ENCODE measurements at regions not wholly inside any gene's neighbourhood (a gene's known extent, or its start where the extent isn't known, plus 50 kb on each side); places are given as distances from the start of the nearest gene placed in this dataset.
A peak's percentile ranks its signal among the peaks of the same experiment; 100 is the strongest.

DNA sequence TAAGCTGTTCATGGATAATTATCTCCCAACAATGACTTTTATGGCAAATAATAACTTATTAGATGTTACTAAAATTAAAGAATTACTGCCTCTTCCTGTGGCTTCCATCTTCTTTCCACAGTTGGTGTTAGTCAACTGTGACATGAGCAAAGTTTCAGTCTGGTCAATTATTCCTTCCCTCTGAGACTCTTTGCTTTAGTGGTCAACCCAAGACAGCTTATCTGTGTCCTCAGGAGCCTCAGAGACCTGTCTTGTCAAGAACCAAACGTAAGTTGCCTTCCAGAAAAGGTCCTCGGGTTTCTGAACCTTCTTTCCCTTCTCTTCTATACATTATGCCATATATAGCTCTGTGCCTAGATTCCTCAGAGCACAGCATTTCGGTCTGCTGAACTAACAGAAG is 263.2 kb upstream of the ZP4 start:
- Histone ChIP-seq H3K4me1 (no peaks in the 10 kb centered on the region), H3K4me3 (ENCODE audit: low read depth, low read length) (no peak overlapping the region), H3K27me3 (peaks cover 6% of the 10 kb centered on the region; the same call in 1 of the 2 replicates), H3K36me3 (no peaks in the 10 kb centered on the region), H3K9me3 (no peaks in the 10 kb centered on the region)
- TF ChIP-seq, protein P1, sequence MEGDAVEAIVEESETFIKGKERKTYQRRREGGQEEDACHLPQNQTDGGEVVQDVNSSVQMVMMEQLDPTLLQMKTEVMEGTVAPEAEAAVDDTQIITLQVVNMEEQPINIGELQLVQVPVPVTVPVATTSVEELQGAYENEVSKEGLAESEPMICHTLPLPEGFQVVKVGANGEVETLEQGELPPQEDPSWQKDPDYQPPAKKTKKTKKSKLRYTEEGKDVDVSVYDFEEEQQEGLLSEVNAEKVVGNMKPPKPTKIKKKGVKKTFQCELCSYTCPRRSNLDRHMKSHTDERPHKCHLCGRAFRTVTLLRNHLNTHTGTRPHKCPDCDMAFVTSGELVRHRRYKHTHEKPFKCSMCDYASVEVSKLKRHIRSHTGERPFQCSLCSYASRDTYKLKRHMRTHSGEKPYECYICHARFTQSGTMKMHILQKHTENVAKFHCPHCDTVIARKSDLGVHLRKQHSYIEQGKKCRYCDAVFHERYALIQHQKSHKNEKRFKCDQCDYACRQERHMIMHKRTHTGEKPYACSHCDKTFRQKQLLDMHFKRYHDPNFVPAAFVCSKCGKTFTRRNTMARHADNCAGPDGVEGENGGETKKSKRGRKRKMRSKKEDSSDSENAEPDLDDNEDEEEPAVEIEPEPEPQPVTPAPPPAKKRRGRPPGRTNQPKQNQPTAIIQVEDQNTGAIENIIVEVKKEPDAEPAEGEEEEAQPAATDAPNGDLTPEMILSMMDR (IDR thresholded peaks at IDR 0.05; ENCODE audit: low read depth, low read length) = no peak
- DNase-seq = no peak

- Histone ChIP-seq H3K27me3 (peaks cover 6% of the 10 kb centered on the region; the same call in 1 of the 2 replicates), H3K4me1 (no peaks in the 10 kb centered on the region), H3K9me3 (no peaks in the 10 kb centered on the region), H3K4me3 (ENCODE audit: low read depth, low read length) (no peak overlapping the region), H3K36me3 (no peaks in the 10 kb centered on the region)
- TF ChIP-seq, protein P1 (IDR thresholded peaks at IDR 0.05; ENCODE audit: low read depth, low read length) = no peak
- no peak for DNase-seq
Observed at GRCh38 chr1:238153253-238153652, 262.5 kb upstream of the ZP4 start.

- TF ChIP-seq, protein P1 (IDR thresholded peaks at IDR 0.05; ENCODE audit: low read depth, low read length) = no peak
- Histone ChIP-seq H3K4me3 (ENCODE audit: low read depth, low read length) (no peak overlapping the region), H3K36me3 (no peaks in the 10 kb centered on the region), H3K27me3 (peaks cover 6% of the 10 kb centered on the region; the same call in 1 of the 2 replicates), H3K9me3 (no peaks in the 10 kb centered on the region), H3K4me1 (no peaks in the 10 kb centered on the region)
- DNase-seq = no peak
Observed at GRCh38 chr1:238152119-238152518, 261.4 kb upstream of the ZP4 start.

- no peak for DNase-seq
- Histone ChIP-seq H3K27me3 (no peaks in the 10 kb centered on the region), H3K36me3 (no peaks in the 10 kb centered on the region), H3K4me1 (peaks cover 6% of the 10 kb centered on the region), H3K9me3 (no peaks in the 10 kb centered on the region), H3K4me3 (ENCODE audit: low read depth, low read length) (no peak overlapping the region)
- TF ChIP-seq, protein P1 (IDR thresholded peaks at IDR 0.05; ENCODE audit: low read depth, low read length) = no peak
Observed at GRCh38 chr1:238143038-238143437, 252.3 kb upstream of the ZP4 start.

GRCh38 chr1:238141353-238141752 is 250.6 kb upstream of the ZP4 start:
- TF ChIP-seq, protein P1 (IDR thresholded peaks at IDR 0.05; ENCODE audit: low read depth, low read length) = no peak
- peaks cover 6% of the 10 kb centered on the region for H3K4me1 ChIP-seq
- no peaks in the 10 kb centered on the region for H3K36me3 ChIP-seq
- H3K9me3 ChIP-seq = no peaks in the 10 kb centered on the region
- DNase-seq = peak; percentile 19
- no peaks in the 10 kb centered on the region for H3K27me3 ChIP-seq
- no peak overlapping the region for H3K4me3 ChIP-seq (ENCODE audit: low read depth, low read length)

GRCh38 chr1:238139713-238140112 is 249.0 kb upstream of the ZP4 start:
- H3K36me3 ChIP-seq = no peaks in the 10 kb centered on the region
- H3K4me3 ChIP-seq (ENCODE audit: low read depth, low read length) = no peak overlapping the region
- no peaks in the 10 kb centered on the region for H3K9me3 ChIP-seq
- TF ChIP-seq, protein P1 (IDR thresholded peaks at IDR 0.05; ENCODE audit: low read depth, low read length) = no peak
- no peaks in the 10 kb centered on the region for H3K27me3 ChIP-seq
- no peak for DNase-seq
- peaks cover 6% of the 10 kb centered on the region for H3K4me1 ChIP-seq

Data from BE2C (cell line).